Activated T-cell treated with anti-CD3 and anti-CD28 coated beads for 48 hours (primary cell): ENCODE measurements at regions not wholly inside any gene's neighbourhood (a gene's known extent, or its start where the extent isn't known, plus 50 kb on each side); places are given as distances from the start of the nearest gene placed in this dataset.
A peak's percentile ranks its signal among the peaks of the same experiment; 100 is the strongest.
"Not testable (repeated sequence)": the region's sequence is repeated elsewhere in the genome, so short reads cannot be mapped to it uniquely, and the experiment has no call there.

Experiments used
- DNase-seq: peaks from one replicate; pipeline ENCODE4 v3.0.0-alpha.2; 2020; ENCODE audit warnings: low read depth

- no peak for DNase-seq
These were observed 104.1 kb downstream of the GPR85 start for GRCh38 chr7:112982441-112983063.

DNA sequence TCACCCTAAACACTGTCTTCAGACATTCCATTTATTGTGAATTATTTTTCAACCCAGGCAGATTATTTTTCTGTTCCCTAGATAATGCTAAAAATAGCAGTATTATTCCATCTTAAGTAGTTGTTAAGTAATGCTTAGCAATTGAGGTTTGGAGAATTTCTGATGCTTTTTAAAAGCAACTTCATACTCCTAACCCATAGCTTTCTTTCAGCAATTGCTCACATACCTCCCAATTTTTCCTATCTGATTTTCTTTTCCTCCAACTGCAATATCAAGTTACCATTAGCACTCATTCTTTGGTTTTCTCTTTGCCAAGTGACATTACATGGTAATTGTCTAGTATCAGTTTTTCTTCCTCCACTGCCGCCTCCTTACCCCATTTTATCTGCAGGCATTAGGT, 104.7 kb downstream of the GPR85 start:
- no peak for DNase-seq

DNA sequence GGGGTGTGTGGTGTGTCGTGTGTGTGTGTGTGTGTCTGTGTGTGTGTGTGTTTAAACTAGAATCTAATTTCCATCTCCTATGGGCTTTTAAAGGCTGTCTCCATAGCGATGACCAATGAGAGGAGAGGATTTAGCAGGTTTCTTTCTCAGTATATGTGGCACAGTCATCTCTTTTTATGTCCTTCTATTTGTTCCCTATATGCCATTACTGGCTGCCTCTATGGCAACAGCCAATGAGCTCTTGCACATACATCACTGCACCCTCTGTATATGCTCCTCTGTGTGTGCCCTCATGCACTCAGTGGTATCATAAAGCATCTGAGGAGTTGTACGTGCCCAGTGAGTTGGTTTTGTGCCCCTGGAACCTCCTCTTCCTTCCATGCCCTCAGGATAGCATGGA, 107.6 kb downstream of the GPR85 start:
- DNase-seq: not testable (repeated sequence)

DNA sequence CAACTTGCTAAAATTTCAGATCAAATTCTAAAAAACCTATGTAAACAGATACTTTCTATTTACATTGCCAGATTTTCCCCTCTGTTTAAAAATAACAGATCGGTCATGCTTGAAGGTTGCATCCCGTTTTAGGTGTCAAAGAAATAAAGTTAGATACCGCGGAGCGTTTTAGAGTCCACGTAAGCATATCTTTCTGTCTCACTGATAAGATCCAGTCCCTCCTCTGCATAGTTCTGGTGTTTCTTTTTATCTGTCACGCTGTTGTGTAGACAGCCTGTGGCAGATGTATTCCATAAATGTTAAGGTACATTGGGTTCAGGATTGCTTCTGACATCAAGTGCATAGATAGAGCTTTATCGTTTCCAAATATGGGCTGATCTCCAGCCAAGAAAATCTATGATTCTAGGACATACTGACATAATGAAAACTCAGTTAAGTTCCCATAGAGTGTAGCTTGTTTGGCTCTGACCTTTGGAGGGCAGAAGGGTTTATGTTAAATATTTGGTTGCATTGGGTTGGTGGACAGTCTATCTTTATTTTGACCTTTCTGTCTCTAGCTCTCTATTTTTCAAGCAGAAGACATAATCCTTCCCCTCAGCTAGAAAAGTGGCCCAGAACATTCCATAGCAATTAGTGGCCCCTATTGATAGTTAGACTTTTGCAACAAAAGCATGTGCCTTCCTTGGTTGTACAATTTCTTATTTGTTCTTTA, 109.2 kb downstream of the GPR85 start:
- DNase-seq: not testable (repeated sequence)

- DNase-seq: no peak
These were observed 115.9 kb downstream of the GPR85 start for GRCh38 chr7:112970771-112971170.

- DNase-seq: no peak
These were observed 116.7 kb downstream of the GPR85 start for GRCh38 chr7:112969946-112970345.

GRCh38 chr7:112965506-112965905, 121.1 kb downstream of the GPR85 start:
- DNase-seq: no peak

DNA sequence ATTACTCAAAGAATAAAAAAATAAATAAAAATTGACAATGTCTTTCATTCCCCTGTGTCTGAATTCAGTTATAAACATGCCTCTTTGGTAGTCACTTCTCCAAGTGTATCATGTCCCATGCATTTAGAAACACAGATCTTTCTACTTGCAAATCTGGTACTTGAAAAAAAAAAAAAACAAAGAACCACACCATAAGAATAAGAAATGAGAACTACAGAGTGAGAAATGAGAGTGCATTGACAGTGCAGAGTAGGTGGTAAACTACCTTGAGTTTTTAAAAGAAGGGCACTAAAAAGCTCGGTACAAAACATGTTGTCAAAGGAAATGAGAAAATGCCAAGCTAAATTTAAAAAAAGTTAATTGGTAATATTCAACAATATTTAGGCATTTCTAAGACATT, 123.0 kb downstream of the GPR85 start:
- DNase-seq: no peak

GRCh38 chr7:112962815-112963214, 123.8 kb downstream of the GPR85 start:
- no peak for DNase-seq

DNA sequence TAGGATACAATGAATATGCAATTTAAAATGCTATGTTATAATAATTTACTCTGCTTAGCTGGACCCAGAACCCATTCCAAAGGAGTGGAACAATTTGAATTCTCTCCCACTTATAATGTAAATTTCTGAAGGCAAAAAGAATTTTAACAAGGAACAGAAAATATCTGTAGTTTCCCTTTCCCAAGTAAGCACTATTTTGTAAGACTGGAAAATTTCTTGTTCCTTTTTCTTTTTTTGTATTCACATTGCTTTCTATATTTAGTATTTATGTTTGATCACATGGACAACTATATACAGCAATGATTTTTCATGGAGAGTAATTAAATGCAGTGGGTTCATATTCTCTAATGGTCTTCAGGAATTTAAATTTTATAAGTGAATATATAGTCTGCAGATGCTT, 127.4 kb downstream of the GPR85 start:
- no peak for DNase-seq

GRCh38 chr7:112958775-112959174, 127.9 kb downstream of the GPR85 start:
- DNase-seq: no peak

DNA sequence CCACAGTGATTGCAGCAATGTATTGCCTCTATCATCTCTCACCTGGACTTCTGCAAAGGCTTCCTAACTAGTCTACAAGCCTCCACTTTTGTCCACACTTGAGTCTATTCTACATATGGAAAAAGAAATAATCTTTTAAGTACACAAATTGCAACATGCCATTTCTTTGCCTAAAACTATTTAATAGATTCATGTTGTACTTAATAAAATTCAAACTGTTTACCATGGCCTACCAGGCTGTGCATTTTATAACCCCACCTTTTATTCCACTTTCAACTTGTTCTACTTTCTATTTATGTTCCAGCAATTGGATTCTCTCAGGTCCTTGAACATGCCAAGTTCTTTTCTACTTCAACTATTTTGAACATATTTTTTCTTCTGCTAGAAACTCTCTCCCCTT, 128.7 kb downstream of the GPR85 start:
- DNase-seq: no peak

DNA sequence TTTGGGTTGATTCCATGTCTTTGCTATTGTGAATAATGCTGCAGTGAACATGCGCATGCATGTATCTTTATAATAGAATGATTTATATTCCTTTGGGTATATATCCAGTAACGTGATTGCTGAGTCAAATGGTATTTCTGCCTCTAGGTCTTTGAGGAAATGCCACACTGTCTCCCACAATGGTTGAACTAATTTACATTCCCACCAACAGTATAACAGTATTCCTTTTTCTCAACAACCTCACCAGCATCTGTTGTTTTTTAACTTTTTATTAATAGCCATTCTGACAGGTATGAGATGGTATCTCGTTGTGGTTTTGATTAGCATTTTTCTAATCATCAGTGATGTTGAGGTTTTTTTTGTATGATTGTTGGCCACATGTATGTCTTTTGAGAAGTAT, 133.6 kb downstream of the GPR85 start:
- not testable (repeated sequence) for DNase-seq

DNA sequence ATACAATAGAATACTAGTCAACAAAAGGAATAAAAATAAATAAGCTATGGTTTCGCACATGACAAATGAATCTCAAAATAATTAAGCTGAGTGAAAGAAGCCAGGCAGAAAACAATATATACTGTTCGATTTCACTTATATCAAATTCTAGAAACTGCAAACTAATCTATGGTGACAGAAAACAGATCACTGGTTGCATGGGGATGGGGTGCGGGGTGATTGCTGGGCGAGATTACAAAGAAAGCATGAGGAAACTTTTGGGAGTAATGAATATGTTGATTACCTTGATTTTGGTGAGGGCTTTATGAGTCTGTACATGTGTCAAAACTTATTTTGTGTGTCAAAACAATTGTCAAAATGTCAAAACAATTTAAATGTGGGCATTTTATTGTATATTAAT, 135.6 kb downstream of the GPR85 start:
- DNase-seq: no peak

GRCh38 chr7:112949682-112950081, 136.9 kb downstream of the GPR85 start:
- not testable (repeated sequence) for DNase-seq

DNA sequence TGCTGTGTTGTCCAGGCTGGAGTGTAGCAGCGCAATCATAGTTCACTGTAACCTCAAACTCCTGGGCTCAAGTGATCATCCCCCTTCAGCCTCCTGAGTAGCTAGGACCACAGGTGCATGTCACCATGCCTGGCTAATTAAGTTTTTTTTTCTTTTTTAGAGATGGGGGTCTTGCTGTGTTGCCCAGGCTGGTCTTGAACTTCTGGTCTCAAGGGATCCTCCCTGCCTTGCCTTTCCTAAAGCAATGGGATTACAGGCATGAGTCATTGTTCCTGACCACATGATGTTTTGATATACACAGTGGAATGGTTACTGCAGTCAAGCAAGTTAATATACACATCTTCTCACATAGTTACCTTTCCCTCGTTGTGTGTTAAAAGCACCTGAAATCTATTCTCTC, 140.3 kb downstream of the GPR85 start:
- DNase-seq: no peak

- DNase-seq: no peak
These were observed 141.6 kb downstream of the GPR85 start for GRCh38 chr7:112945046-112945445.

DNA sequence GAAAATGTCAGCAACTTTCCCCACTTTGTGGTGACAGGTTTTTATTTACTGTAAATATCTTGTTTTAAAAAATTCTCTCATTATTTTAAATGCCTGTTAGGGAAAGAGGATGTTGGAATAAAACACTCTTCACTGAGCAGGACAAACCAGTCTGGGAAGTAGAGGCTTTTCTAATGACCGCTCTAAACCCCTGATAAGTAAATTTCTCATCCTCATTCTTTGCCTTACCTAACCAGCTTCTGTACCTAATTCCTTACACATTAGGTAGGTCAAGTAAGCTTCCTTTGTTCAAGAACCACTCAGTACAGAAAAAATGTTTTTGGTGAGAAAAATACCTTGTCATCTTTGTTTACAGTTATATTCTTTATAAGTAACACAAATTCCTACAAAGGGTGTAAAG, 143.6 kb downstream of the GPR85 start:
- DNase-seq: no peak

DNA sequence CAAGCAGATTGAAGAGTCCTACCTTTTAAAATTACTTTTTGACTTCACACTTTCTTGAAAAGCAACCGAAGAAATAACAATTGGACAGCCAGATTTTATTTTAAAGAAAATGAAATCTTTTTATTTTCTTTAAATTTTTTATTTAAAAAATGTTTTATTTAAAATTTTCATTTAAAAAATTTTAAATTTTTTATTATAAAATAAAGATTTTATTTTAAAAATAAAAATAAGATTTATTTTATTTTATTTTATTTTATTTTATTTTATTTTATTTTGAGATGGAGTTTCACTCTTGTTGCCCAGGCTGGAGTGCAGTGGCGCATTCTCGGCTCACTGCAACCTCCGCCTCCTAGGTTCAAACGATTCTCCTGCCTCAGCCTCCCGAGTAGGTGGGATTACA, 144.5 kb downstream of the GPR85 start:
- not testable (repeated sequence) for DNase-seq

GRCh38 chr7:112940314-112940732, 146.3 kb downstream of the GPR85 start:
- no peak for DNase-seq

DNA sequence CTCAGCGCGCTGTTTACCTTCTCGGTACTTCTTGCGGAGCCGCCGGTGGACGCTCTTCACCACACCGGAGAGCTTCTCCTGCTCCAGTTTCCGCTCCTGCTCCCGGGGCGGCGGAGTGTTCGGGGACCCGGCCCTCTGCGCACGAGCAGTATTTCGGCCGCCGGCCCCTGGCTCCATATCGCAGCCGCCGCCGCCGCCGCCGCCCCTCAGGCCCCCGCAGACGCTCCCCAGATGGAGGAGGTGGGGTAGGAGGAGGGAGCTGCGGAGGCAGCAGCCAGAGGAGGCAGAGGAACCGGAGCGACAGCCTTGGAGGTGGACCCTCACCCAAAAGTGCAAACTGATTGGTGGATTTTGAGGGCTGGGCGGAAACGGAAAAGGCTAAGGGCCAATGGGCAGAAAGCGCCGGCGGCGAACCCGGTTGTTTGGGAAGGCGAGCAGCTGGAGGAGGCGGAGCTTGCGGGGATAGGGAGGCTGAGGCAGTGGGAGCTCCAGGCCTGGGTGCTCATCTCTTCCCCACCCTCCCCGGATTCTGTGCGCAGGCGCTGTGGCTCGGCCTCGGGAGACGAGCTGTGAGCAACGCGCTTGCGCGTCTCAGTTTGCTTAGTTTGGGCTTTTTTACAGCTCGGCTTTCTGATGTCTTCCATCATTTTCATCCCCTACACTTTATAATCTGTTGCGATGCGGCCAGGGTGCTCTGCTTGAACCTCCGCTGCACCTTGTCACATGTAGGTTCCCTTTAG, 146.9 kb downstream of the GPR85 start:
- peak; percentile 97 for DNase-seq

- DNase-seq: peak; percentile 29
These were observed 147.6 kb downstream of the GPR85 start for GRCh38 chr7:112938863-112939573.
